NCI-H2227 (cell line): ENCODE measurements at regions not wholly inside any gene's neighbourhood (a gene's known extent, or its start where the extent isn't known, plus 50 kb on each side); places are given as distances from the start of the nearest gene placed in this dataset.
A peak's percentile ranks its signal among the peaks of the same experiment; 100 is the strongest.

Experiments used
- DNase-seq: peaks from one replicate; lab custom pipeline; 2025; ENCODE audit not compliant: unreplicated experiment; lab: John Stamatoyannopoulos, UW

DNA sequence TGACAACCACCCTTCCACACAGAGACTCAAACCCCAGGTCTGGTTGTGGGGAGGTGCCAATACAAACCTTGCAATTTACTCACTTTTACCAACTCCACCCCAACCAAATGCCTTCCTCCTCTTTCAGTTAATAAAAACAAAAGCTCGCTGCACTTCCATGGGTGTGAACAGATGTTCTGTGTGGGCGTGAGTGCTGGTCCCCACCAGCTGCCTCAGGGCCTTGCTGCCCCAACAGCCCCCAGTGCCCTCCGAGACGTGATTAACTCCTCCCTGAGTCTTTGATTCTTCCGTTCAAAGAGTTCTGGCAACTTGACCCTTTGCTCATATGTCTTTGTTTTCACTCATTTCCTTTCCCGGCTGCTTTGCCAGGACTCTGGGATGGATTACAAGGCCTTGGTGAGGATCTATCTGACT, 258.9 kb upstream of the CXCR4 start:
- peak; percentile 26 for DNase-seq

DNA sequence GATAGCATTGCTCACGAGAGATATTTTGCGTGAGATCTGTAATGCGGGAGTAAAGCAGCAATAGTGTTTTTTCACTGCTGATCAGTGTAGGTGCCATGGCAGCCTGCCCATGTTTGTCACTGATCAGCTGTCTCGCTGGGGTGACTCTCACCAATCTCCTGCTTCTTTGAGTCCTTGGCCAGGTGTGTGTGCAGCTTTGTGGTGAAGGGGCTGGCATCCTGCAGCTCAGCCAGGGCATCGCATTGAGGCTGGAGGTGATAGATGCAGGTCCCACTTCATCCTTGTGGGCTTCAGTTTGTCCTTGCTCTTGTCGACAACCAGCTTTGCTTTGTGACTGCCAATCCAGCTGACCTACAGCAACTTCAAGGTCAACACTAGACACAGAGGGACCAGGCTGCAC, 258.3 kb upstream of the CXCR4 start:
- DNase-seq: no peak

GRCh38 chr2:136375017-136375901, 257.3 kb upstream of the CXCR4 start:
- DNase-seq: no peak

- peak; percentile 59 for DNase-seq
Observed at GRCh38 chr2:136373841-136374240, 255.9 kb upstream of the CXCR4 start.

DNA sequence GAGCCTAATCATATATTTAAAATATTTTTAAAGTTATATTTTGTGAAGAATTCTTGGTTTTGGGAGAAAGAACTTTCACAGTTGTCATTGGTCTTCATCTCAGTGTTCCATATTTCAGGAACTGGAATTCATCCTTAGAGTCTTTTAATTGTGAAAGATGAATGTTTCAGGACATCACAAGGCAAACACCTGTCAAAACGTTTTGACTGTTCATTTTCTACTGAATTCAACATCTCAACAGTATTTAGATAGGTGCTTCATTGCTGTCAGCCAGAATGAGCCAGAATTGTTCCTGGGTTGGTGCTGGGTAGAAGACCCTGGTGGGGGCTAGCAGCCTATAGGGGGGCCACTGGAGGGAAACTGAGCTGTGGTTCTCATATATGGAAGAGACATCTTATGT, 255.1 kb upstream of the CXCR4 start:
- DNase-seq: no peak

DNA sequence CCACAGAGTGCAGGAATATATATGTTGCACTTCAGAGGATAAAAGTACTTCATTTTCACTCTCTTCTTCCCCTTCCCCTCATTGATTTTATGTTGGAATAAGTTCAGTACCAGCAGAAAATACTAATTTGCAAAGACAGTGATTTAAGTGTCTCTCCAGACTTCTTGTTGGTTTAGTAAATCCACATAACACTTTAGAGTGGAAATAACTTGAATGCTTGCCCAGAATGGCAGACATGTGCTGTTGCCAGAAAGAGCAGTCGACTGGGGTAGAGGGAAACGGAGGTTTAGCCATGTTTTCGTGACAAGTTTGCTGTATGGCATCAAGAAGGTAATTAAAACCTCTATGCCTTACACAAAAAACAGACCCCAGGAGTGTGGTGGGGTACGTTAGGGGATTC, 246.0 kb upstream of the CXCR4 start:
- DNase-seq: no peak

DNA sequence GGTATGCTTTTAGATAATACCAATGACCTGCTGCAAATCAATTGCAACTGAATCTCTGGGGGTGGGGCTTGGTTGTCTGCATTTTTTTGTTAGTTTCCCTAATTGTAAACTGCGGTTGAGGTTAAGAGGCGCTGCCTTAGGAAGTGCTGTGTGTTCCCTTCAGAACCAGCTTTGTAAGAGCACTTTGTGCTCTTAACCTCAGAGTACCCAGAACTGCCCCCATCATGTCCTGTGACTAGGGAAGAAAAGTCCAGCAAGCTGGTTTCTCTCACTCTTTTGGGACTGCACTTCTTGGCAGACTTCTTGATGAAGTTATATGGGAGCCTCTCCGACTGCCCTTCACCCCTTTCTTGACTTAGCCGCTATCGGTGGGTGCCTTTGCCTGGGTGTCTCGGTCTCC, 245.5 kb upstream of the CXCR4 start:
- no peak for DNase-seq

GRCh38 chr2:136362676-136363390, 244.9 kb upstream of the CXCR4 start:
- no peak for DNase-seq

DNA sequence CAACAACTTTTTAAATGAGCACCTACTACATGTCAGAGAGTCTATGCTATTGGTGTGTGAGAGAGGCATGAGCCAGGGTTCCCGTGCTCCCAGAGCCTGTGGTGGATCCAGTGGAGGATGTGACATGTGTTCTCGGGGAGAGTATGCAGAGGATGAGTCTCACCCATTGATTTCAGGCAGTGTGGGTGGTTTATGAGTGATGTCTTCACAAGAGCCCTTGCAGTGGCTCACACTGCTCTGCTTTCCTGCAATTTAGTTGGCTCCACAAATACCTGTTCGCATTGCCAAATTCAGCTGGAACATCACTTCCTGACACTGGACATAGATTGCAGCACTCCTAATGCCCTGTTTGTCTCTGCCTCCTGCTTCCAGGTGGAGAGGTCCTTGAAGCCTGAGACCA, 243.6 kb upstream of the CXCR4 start:
- no peak for DNase-seq

DNA sequence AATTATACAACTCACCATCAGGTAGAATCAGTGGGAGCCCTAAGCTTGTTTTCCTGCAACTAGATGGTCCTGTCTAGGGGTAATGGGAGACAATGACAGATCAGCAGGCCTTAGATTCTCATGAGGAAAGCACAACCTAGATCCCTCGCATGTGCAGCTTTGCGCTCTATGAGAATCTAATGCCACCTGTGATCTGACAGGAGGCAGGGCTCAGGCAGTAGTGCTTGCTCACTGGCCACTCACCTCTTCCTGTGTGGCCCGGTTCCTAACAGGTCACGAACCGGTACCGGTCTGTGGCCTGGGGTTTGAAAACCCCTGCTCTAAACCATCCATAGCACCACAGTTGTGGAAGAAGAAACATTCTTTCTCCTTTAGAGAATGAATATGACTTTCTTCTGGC, 242.8 kb upstream of the CXCR4 start:
- DNase-seq: no peak

DNA sequence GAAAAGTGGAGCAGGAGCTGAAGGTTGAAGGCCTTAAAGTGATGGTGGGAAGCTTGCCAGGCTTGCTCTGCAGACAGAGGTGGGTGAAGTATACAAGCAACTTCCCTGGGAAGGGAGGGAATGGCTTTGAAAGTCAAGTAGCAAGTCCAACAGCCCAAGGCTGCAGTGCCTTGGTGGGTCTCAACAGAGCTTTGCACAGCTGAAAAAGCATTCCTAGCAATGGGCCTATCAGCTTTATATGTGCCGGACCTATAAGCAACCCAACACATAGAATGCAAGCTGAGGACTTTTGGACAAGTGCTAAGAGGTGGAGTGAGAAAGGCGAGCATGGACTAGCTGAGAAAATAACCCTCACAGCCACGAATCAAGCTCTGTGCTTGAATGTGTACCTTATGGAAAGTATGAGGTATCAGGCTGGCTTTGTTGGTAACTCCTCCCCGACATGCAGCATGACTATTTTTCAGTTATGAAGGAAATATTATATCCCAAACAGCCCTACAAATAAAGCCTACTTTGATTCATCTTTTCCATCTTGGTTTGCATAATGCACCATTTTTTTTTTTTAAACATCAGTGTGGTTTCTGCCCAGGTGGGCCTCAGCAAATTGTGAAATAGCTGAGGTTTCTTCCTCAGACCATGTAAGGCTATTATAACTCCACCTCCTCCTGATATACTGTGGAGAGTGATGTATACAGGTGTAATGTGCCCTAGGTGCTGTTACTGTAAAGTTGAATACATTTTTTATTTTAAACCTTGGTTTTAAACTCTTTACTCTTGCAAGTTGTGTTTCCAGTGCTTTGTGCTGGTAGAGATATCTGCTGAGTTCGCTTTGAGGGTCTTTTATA, 241.4 kb upstream of the CXCR4 start:
- DNase-seq: no peak

DNA sequence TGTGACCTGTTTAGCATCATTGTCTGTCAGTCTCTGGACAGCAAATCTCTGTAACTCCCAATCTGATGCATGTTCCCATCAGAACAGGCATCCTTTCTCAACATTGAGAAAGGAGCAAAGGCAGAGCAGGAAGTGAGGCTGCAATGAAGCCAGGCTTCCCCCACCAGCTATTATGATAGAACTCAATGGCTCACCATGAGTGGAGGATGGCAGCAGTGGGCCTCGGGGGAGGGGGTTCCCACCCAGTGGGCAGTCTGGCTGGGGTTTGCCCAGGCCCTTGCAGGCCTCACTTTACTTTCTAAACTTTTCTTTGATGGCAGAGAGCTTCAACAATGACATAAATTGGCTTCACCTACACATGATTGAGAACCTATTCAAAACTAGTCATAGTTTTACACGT, 240.6 kb upstream of the CXCR4 start:
- DNase-seq: no peak

- DNase-seq: no peak
Observed at GRCh38 chr2:136357007-136357380, 239.0 kb upstream of the CXCR4 start.

GRCh38 chr2:136356125-136357006, 238.4 kb upstream of the CXCR4 start:
- peak; percentile 37 for DNase-seq

DNA sequence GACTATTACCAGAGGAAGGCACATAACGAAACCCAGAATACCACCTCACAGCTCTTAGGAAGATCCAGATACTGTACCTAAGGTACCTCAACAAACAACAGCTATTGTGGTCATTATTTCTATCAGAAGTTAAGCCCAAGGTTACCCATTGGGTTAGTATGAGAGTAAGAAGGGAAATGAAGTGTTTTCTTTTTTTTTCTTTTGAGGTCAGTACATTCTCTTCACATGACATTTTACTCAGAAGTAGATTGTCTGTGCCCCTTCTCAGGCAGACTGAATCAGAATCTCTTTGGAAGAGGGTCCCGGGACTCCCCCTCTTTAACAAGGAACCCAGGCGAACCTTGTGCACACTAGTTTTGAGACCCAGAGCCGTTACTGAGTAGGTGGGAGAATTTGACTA, 233.7 kb upstream of the CXCR4 start:
- no peak for DNase-seq

DNA sequence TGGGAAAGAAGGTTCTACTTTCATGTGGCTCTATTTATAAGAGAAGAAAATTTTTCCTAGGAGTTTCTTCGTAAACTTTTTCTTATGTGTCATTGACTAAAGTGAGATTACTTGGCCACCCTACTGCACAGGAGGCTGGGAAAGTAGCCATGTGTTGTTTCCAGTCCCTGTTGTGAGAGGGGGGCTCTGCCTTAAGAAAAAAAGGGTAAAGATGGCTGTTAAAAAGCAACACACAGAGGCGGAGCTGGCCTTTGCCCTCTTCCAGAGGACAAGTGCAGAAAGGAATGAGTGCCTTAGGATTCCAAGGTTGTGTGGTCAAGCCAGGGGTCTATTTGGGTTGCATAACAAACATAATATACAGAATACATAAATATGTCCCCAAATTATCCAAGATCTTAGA, 230.0 kb upstream of the CXCR4 start:
- DNase-seq: no peak

DNA sequence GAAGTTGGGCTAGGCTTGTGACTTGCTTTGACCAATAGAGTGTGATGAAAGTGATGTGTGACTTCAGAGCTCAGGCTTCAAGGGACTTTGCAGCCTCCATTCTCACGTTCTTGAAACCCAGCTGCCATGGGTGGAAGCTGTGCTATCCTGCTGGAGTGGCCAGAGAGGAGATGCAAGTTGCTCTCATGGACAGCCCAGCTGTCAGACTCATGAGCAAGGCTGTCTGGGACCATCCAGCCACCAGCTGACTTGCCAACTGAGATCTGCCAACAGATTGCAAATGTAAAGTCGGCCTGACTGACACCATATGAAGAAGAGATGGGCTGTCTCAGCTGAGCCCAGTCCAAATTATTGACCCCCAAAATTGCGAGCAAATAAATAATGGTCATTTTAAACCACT, 226.4 kb upstream of the CXCR4 start:
- DNase-seq: no peak

- DNase-seq: no peak
Observed at GRCh38 chr2:136342138-136342537, 224.2 kb upstream of the CXCR4 start.

GRCh38 chr2:136334967-136335366, 217.0 kb upstream of the CXCR4 start:
- no peak for DNase-seq

GRCh38 chr2:136332436-136333095, 214.6 kb upstream of the CXCR4 start:
- no peak for DNase-seq
